HG03442 (cell line): ENCODE measurements at regions not wholly inside any gene's neighbourhood (a gene's known extent, or its start where the extent isn't known, plus 50 kb on each side); places are given as distances from the start of the nearest gene placed in this dataset.
"Not testable (repeated sequence)": the region's sequence is repeated elsewhere in the genome, so short reads cannot be mapped to it uniquely, and the experiment has no call there.

Experiments used
- ATAC-seq: cut with Tn5 transposase; IDR thresholded peaks from one replicate; pipeline ENCODE4 v1.9.1; 2021; ENCODE audit warnings: mild to moderate bottlenecking, moderate library complexity; ENCODE audit not compliant: unreplicated experiment

DNA sequence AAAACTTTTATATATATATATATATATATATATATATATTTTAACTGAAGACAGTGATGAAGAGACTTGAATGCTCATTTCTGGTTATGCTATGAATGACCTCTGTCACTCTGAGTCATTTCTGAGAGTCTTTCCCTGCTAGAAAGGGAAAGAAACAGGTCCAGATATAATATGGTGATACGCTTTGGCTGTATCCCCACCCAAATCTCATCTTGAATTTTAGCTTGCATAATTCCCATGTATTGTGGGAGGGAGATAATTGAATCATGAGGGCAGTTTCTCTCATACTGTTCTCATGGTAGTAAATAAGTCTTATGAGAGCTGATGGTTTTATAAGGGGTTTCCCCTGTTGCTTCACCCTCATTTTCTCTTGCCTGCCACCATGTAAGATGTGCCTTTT lies 254.1 kb upstream of the IGFBP7 start:
- ATAC-seq: no peak

DNA sequence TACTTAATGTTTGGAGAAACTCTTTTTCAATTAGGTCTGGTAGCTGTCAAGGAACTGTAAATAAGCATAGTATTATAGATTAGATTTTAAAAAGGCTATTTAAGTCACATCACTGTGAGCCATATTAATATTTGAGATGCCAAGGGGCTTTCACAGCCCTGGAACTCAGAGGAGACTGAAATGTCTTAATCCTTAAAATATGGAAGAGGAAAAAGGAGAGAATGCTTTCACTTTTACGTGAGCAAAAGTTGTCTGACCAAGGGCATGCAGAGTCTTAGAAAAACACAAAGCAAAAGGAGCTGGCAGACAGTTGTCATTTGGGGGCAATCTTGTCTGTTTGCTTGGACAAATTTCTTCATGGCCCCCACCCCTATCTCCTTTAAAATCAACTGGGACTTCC lies 253.2 kb upstream of the IGFBP7 start:
- ATAC-seq: no peak

DNA sequence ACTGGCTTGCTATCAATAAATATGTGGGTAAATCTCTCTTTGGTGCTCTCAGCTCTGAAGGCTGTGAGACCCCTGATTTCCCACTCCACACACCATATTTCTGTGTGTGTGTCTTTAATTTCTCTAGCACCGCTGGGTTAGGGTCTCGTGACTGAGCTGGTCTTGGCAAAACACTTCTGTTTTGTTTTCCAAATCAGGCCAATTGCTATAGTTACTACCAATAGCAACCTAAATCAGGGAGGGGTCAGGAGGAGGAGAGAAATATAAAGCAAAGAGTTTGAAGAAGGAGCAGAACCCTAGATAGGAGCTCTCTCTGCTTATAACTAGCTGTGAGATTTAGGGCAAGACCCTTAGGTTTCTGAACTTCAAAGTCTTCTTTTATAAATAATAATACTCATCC lies 250.5 kb upstream of the IGFBP7 start:
- ATAC-seq: no peak

DNA sequence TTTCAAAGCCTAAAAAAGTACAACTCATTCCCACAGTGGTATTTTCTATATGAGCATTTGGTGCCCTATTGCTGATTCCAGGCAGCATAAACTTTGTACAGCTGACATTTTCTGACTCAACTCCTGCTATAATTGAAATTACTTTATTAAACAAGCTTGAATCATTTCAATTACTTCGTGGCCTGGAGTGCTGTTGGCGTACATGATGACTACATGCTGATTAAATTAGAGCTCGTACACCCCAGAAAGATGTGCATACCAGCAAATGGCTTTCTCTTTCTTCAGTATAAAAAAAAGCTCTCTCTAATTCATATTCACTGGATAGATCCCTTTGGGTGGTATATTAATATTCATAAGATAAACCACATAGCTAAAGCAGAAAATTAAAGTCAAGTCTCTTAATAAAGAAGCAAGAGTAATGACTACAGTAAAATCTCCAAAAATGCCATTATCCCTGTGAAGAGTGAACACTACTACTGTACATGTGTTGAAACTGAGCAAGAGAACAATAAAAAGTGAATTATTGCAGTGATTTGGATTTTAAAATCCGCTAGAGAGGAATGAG lies 245.0 kb upstream of the IGFBP7 start:
- ATAC-seq: no peak

DNA sequence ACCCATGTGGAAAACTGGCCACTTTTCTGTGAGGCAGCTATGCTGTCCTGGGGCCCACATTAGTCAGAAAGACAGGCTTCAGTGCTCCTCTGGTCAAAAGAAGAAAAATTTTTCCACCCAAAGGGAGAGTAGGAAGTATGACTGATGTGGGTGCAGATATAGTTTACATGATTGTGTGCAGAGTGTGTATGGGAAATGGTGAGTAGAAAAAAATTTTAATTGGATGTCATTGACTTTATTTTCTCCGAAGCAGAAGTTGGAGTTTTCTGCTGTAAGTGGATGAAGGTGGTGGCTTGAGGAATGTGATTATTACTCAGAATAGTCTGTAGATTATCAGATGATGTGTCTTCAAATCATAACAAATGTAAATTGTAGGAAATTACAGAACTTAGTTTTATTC lies 241.5 kb upstream of the IGFBP7 start:
- ATAC-seq: no peak

DNA sequence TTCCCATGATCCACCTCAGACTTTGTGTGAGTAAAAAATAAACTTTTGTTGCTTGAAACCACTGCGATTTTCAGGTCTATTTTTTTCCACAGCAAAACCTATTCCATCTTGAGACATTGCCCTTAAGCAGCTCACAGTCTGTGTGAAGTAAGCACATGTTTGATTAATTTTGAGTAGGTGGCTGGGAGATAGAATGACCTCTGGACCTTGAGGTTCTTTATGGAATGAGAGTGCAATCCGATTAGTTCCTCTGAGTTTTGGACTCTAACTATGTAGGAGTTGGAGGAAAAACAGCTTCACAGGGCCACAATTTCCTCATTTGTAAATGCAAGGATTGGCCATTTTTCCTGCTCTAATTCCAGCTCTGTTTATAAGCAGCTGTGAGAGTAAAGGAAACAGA lies 234.1 kb upstream of the IGFBP7 start:
- no peak for ATAC-seq

DNA sequence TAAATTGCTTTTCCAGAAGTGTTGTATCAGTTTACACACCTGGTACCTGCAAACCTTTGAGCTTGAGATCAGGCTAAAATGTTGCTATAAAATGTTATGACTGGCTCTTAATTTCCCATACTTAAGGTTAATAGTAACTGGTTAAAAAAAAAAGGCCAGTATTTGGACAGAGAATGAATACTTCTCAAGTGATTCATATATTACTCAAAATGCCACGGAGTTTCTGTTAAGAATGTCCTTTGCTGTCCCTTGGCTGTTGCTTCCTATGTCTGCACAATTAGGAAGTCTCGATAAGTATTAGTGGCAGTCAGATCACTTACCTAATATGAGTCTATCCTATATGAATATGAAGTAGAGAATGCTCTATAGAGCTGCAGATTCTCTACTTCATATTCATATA lies 232.2 kb upstream of the IGFBP7 start:
- no peak for ATAC-seq

DNA sequence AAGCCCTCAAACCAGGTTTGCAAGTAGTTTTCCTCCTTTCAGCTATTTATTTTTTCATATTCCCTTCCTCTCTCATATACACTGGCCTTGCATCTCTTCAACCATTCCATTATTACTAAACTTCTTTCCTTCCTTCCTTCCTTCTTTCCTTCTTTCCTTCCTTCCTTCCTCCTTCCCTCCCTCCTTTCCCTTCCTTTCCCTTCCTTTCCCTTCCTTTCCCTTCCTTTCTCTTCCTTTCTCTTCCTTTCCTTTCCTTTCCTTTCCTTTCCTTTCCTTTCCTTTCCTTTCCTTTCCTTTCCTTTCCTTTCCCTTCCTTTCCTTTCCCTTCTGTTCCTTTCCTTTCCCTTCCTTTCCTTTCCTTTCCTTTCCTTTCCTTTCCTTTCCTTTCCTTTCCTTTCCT lies 228.7 kb upstream of the IGFBP7 start:
- not testable (repeated sequence) for ATAC-seq

DNA sequence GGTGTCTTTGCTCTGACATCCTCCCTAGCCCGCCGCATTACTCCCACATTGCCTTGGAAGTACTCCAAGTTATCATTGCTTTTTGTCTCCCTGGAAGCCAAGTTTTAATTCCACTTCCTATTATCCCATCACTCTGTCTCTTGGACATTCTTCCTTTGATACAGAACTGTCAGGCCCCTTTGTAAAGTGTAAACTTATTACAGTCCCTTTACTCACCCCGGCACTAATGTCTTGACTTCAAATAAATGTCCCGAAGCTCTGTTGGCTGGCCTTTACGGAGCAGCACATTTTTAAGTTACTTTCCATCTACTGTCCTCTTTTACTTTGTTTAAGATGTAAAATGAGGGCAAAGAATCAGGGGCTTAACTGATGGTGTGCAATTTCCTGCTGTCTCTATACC lies 223.5 kb upstream of the IGFBP7 start:
- ATAC-seq: no peak

DNA sequence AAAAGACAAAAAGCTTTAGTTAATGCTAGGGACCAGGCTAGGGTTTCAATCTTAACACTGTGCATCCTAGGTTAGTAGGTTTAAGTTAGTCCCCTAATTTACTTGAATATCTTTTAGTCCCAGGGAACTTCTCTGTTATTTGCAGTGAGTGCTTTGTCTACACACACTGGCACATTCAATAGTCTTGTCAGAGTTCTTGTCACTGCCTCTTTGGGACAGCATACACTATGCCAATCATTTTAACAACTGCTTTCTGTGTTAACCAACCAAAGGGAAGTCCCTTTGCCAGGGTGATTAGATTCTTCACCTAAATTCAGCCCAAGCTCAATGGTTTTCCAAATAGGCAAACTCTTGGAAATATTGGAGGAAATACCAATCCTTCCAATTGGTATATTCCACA lies 221.8 kb upstream of the IGFBP7 start:
- ATAC-seq: no peak

DNA sequence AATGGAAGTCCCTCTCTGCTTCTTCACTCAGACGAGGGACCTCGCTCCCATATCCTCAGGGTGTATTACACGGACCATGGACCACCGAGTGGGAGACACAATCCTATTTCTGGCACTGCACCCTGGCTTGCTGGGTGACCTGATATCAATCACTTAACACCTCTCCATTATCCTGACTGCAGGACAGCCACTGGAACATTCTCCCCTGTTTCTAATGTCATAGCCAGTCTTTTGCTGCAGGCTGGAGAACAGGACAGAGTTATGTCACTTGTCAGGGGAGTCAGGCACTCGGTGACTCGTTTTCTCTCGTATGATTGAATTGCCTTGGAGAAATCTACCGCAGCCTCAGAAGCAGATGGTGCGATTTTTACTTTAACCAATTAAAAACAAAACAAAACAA lies 219.1 kb upstream of the IGFBP7 start:
- ATAC-seq: no peak

DNA sequence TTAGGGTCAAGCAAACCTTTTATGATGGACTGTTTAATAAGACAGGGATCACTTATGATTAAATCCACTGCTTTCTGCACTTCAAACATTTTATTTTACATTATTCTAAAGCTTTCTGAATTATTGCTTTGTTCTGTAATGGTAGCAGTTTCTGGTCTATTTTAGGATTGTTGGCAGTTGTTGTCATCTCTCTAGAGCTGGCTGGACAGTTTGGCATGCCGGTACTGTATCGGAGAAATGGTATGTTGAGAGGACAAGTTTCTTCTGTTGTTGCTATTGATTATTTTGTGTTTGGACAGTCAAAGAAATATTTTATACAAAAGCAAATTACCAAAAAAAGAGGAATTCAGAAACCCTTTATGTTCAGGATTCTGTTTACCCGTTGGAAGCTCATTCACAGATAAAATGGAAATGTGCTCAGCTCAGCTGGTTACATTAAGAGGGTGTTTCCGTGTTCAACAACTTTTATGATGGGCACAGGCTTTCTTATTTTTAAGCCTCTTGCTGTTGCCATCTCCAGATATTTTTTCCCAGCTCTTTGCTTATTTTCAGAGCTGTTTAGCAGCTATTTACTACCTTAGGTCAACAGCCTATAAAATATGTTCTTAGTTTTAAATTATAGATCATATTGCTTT lies 214.6 kb upstream of the IGFBP7 start:
- no peak for ATAC-seq

DNA sequence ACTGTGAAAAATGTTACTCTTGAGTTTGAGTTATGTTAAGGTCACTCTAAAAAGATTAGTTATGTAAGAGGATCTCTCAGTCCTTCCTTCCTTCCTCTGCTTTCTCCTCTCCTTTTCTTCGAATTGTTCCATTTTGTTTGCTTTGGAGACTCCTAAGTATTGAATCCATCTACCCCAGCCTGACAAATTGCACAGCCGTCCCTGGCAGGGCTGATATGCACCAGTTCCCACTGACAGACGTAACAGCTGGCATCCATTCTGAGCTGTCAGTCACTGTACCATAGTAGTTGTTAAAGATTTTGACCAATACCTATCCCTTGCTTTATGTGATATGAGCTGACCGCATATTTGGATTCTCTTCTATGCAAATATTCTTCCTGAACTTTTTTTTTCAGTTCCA lies 210.7 kb upstream of the IGFBP7 start:
- no peak for ATAC-seq

DNA sequence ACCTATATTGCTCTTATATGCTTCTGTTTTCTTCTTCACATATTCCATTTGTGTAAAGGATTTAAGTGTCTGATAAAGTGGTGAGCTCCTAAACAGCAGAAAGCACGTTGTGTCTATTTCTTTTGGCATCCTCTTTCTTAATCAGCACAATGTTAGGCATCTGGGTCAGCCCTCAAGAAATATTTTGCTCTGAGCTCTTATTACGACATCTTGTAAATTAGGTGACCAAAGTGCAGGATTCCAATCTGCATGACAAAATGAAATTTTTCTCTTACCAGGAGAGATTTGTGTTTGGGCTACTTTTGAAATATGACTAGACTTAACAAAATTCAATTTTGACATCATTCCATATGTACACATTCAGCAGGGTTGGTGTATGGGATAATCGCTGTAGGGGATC lies 210.0 kb upstream of the IGFBP7 start:
- no peak for ATAC-seq

DNA sequence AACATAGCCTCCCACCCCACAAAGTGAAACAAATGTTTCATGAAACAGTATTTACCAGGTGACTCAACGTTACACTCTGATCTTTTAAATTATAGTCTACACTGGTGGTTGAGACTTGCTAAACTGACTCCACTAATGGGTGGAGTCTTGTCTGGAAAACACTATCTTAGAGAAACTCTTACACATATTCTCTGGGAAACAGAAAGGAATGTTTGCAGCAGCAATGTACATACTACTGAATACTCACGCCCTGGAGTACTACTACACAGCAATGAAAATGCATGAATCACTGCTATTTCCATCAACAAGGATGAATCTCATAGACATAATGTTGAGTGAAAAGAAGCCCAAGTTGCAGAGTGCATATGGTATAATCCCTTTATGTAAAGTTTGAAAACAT lies 208.5 kb upstream of the IGFBP7 start:
- no peak for ATAC-seq

DNA sequence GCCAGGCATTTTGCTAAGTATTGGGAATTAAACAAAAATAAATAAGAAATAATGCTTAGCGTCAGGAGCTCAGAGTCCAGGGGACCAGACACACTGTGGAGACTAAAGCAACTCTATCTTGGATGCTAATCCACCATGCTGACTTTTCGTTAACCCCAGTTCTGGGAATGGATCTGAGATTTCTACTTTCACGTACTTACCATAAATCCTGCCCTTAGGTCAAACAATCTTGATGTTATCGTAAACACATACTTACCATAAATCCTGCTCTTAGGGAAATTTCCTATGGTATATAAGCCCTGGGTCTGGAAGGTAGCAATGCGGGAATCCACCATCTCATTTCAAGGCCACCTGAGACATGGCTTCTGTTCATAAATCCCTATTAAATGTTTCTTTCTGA lies 204.5 kb upstream of the IGFBP7 start:
- no peak for ATAC-seq

DNA sequence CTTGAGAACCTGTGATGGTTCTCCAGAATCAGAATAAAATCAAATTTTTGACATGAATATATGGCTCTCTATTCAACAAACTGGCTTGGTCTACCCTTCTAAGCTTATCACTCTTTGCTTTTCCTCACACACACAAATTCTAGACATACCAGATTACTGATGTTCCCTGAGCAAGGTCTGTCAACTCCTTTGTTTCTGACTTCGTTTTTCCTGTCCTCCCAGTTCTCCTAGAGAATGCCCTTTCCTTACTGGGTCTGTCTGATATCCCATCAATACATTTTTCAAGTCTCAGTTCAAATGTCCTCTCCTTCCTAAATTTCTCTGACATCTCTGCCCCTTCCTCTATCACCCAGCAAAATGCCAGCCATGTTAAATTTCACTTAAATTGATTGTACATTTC lies 202.1 kb upstream of the IGFBP7 start:
- no peak for ATAC-seq

DNA sequence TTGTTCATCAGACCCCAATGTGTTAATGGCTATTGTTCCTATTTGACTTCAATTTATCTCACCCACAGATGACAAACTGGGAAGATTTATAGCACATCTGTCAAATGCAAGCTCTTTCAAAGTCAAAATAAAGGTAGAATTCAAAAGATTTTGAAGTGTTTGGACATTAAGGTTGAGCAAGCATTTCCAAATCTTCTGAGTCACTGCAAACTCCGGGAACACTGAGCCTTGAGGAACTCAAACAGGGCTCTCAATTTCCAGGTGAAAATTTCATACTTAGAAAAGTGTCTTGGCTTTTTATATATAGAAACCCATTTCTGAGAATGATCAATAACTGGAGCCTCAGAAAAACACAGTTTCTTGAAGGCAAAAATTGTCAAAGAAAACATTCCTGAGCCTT lies 199.5 kb upstream of the IGFBP7 start:
- no peak for ATAC-seq

DNA sequence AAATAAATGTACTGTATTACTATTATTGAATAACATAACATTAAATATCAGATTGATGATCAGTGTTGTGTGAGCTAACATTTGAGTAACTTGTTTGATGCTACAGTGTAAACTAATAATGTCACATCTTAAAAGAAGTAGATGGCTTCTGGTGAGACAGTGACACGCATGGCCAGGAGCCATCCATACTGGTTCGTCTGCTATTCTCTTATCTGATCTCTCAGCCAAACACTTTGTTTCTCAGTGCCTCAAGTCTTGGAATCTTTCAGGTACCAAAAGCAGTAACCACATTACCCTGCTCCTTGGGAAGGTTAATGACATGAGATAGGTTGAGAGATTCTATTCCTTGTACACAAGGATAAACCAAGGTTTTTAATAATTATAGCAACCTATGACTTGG lies 198.1 kb upstream of the IGFBP7 start:
- no peak for ATAC-seq

DNA sequence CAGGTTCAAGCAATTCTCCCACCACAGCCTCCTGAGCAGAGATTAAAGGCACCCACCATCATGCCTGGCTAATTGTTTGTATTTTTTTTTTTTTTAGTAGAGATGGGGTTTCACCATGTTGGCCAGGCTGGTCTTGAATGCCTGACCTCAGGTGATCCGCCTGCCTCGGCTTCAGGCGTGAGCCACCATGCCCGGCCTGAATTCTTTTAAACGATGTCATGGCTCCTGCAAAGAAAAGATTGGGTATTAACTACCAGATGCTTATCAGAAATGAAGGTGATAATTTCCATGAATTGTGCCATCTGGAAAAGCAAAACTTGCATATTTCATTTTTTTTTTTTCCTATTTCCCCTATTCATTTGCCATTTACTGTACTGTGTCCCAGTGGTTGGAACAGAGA lies 195.7 kb upstream of the IGFBP7 start:
- ATAC-seq: no peak

DNA sequence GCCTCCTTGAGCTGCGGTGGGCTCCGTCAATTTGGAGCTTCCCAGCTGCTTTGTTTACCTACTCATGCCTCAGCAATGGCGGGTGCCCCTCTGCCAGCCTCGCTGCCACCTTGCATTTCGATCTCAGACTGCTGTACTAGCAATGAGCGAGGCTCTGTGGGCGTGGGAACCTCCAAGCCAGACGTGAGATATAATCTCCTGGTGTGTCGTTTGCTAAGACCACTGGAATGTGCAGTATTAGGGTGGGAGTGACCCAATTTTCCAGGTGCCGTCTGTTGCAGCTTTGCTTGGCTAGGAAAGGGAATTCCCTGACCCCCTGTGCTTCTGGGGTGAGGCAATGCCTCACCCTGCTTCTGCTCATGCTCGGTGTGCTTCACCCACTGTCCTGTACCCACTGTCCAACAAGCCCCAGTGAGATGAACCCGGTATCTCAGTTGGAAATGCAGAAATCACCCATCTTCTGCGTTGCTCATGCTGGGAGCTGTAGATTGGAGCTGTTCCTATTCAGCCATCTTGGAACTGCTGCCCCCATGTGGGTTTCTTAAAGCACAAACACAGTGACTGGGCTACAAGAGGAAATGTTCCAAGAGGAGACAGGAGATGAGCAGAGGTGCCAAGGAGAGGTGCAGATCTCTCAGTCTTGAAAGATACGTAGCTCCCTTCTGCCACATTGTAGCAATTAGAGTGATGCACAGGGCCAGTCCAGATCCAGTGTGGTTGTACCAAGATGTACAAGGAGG lies 193.0 kb upstream of the IGFBP7 start:
- no peak for ATAC-seq

DNA sequence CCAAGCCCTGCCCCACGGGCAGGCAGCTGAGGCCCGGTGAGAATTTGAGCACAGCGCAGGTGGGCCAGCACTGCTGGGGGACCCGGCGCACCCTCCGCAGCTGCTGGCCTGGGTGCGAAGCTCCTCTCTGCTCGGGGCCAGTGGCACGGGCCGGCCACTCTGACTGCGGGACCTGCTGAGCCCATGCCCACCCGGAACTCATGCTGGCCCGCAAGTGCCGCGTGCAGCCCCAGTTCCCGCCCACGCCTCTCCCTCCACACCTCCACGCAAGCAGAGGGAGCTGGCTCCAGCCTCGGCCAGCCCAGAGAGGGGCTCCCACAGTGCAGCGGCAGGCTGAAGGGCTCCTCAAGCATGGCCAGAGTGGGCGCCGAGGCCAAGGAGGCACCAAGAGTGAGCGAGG lies 190.1 kb upstream of the IGFBP7 start:
- not testable (repeated sequence) for ATAC-seq

DNA sequence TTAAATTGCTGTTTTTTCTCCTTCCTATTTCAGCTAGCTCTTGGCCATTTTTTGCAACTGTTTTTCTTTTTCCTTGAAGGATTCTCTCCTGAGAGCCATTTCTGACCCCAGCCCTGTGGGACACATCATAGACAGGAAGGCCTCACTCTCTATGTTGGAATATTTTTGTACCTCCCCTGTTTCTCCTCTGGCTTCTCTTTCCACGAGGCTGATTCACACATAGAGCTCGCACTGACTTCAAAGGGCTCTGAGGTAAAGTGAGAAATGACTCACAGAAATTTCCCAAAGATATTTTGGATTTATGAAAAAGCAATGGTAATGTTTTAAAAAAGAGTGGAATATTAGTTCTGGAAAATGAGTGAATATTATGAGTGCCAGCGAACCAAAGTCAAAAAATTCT lies 181.7 kb upstream of the IGFBP7 start:
- no peak for ATAC-seq
